NCI-H1930 (cell line): ENCODE measurements at regions not wholly inside any gene's neighbourhood (a gene's known extent, or its start where the extent isn't known, plus 50 kb on each side); places are given as distances from the start of the nearest gene placed in this dataset.

Source experiments
- DNase-seq, 2 experiments: peaks; one replicate each; lab custom pipeline; 2025; lab: John Stamatoyannopoulos, UW

- no peak for DNase-seq
Measured at GRCh38 chr14:103206836-103207387, 83.7 kb downstream of the TNFAIP2 start.

DNA sequence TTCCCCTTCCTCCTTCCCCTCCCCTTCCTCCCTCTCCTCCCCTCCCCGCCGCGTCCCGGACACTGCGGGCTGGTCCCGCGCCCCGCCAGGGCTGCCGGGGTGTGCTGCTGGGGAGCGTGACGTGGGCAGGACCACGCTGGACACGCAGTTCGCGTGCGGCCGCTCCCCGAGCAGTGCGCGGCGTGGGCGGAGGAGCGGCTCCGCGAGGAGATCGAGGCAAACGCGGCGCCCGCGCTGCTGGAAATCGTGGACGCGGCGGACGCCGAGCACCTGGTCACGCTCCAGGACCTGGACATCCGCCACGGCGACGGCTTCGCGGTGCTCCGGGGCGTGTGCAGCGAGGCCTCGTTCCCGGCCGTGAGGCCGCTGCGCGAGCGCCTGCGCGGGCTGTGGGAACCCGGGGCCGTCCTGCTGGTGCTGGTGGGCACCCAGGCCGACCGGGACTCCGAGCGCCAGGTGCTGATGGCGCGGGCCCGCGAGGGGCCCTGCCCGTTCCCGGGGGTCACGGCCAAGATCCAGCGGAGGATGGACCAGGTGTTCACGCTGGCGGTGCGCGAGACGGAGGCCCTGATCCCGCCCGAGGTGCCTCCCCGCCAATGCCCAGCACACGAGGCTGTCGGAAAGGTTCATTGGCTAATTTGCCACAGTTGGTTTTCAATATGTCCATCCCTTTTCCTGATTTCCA lies 84.3 kb downstream of the TNFAIP2 start:
- no peak for DNase-seq

- no peak for DNase-seq
Measured at GRCh38 chr14:103209054-103209453, 85.8 kb downstream of the TNFAIP2 start.

DNA sequence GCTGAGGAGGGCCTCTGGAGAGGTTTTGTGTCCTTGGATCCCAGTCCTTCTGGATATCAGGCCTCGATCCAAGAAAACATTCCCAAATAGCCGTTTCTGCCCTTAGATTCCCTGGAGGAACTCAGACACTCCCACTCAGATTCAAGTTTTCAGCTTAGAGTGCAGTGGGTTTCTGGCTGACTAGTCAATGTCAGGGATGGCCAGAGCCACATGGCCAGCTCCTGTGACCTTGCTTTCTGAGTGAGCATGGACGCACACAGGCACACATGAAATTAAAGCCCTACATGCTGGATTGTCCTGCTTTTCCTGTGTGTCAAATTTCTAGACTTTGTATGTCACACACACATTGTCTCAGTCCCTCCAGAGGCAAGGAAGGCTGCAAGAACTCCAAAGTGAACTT lies 86.2 kb downstream of the TNFAIP2 start:
- DNase-seq = no peak

- DNase-seq = no peak
Measured at GRCh38 chr14:103213331-103213730, 90.1 kb downstream of the TNFAIP2 start.

- no peak for DNase-seq
Measured at GRCh38 chr14:103214461-103214958, 91.2 kb downstream of the TNFAIP2 start.

DNA sequence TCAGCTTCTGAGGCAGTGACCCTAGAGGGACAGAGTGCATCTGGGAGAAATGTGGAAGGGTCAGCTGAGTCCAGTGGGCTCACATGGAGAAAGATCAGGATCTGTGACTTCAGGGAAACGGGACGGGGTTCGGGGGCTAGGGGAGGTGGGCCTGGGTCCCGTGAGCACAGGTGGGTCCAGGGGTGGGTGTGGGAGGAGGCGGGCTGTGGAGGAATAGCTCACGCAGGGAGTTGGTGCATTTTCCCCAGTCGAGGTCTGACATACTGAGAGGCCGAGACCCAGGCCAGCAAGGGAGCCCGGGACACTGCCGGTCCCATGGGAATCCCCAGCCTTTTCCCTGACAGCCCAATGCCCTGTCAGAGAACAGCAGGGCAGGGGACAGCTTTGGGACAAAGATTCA lies 93.1 kb downstream of the TNFAIP2 start:
- DNase-seq = no peak

- no peak for DNase-seq
Measured at GRCh38 chr14:103216857-103217256, 93.6 kb downstream of the TNFAIP2 start.

GRCh38 chr14:103217538-103217937 lies 94.3 kb downstream of the TNFAIP2 start:
- DNase-seq = no peak

DNA sequence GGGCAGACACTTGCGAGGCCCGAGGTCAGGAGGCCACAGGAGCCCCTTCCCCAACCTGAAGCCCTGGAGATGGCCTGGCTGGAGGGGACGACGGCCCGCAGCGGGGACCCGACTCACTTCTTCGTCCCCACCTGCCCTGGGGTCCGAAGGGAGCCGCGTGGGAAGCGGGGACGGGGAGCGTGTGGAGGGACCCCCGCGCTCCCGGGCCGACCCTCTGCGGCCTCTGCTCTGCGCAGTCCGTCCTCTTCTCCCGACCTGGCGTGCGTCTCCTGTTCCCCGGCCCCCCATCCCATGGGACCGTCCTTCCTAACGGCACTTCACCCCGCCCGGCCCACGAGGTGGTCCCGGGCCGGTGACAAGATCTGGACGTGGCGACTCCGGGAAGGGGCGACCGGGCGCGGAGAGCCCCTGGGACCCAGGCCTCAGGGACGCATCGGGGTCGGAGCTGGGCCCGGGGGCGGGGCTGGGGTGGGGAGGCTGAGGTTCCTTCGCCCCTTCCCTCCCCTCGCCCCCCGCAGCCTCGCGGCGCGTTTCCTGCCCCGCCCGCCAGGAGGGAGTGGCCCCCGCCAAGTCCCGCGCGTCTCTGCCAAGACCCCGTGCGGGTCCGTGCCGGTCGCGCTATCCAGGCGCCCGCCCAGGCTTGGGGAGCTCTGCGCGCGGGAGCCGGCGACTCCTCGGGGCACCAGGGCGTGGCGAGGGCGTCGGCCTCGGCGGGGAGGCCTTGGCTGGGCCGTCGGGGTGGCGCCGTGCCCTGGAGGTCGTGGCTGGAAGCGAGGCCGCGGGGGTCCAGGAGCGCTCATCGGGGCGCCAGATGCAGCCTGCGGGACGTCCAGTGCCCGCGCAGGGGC lies 97.1 kb downstream of the TNFAIP2 start:
- DNase-seq = no peak

DNA sequence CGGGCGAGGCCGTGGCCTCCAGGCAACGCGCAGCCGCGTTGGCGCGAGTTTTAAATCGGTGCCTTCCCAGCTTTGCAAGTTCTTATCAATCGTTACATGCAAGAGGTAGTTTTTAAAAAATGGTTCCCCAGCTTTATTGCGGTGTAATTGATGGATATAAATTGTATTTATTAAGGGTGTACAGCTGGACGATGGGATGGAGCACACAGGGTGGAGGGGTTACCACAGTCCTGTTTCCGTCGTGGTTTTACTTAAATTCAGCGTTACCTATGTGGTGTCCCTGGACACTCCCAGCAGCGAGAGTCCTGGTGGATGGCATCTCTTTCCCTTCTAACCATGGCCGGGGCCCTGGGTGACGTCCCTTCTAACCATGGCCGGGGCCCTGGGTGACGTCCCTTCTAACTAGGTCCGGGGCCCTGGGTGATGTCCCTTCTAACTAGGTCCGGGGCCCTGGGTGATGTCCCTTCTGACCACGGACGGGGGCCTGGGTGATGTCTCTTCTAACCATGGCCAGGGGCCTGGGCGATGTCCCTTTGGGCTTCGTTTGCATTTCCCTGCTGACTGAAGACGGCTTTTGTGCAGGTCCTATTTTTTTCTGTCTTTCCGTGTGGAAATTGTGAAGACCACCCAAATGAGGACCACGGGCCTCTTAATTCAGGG lies 97.9 kb downstream of the TNFAIP2 start:
- no peak for DNase-seq

GRCh38 chr14:103221781-103222358 lies 98.6 kb downstream of the TNFAIP2 start:
- DNase-seq = no peak

DNA sequence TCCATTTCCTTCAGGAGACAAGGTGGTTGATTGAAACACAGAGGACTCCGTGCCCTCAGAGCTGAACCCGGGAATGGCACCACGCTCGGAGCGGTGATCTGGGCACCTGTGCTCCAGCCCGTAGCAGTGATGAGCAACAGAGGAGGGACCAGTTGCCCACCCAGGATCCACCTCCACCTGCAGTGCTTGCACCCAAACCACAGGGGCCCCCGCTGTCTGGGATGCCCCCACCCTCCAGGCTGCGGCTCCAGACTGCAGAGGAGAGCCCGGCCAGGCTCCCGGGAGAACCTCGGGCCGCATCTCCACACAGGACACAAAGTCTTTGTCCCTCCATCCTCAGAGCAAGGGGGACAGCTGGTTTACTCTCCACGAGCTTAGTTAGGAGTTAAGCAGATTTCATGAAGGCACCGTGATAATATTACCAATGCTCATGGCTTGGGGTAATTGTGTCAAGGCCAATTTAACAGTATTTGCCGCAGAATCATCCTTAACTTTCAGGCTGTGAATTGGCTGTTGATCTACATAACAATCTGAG lies 100.6 kb downstream of the TNFAIP2 start:
- no peak for DNase-seq

GRCh38 chr14:103225062-103225461 lies 101.8 kb downstream of the TNFAIP2 start:
- no peak for DNase-seq

DNA sequence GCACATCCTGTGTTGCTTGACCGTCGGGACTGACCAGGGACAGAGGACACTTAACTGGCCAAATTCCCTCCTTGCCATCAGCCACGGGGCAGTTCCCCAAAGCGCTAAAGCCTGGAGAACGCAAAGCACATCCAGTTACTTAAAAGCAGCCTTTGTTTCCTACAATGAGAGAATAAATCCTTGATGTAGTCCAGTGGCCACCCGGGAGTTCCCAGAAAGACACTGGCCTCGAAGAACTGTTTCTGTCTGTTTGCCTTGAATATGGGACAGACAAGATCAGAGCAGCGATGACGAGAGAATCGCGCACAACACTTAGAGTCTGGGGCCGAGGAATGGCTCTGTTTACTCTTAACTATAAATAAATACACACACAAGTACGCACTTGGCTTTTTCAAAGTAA lies 102.2 kb downstream of the TNFAIP2 start:
- DNase-seq = no peak

DNA sequence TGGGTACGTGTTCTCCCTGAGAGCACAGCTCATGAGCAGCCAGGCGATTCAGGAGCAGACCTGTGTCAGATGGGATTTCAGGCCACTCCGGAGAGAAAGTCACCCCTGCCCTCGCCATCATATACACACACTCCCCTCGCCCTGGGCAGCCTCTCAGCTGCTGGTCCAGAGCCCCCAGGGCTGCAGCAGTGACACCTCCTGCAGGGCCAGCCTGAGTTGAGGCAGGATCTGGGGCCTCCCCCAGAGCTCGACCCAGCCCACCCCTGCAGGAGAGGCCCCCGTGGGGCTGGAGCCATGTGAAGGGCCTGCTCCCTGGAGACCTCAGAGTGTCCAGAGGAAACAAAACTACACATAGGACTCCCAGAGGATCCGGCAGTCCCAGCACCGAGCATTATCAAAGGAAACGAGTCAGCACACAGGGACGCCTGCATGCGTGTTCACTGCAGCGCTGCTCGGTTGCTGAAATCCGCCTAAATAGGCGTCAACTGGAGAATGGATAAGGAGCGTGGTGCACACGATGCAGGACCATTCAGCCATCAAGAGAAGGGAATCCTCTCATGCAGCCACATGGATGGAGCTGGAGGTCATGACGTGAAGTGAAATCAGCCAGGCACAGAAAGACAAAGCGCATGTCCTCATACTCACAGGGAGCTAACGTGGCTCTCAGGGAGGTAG lies 104.0 kb downstream of the TNFAIP2 start:
- DNase-seq = no peak

DNA sequence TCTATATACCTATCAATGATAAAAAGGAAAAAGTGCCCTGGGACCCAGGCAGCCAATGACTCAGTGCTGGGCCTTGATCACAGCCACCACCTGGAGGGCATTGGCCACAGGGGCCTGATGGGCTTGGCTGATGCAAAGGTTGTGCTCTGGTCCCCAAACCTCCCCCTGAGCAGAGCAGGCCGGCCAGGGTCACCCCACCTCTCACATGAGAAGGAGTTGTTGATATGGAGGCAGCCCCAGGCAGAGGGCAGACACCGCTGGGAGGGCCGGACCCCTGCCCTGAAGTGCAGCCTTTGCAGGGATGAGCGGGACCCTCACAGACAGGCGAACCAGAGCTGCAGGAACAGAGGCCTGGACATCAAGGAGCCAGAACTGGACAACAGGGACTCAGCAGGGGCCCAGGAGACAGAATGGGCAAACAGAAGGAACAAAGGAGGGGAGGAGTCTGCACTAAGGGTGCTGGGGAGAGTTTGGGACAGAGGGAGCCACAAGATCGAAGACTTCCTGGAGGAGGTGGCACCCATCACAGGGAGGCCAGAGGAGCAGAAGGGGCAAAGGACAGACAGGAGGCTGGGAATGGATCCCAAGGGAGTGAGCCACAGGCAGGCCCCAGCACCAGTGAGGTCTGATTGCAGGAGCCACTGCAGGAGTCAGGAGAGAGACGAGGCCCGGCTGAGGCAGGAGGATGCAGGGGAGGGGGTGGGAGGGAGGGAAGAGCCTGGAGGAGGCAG lies 105.0 kb downstream of the TNFAIP2 start:
- DNase-seq = no peak

DNA sequence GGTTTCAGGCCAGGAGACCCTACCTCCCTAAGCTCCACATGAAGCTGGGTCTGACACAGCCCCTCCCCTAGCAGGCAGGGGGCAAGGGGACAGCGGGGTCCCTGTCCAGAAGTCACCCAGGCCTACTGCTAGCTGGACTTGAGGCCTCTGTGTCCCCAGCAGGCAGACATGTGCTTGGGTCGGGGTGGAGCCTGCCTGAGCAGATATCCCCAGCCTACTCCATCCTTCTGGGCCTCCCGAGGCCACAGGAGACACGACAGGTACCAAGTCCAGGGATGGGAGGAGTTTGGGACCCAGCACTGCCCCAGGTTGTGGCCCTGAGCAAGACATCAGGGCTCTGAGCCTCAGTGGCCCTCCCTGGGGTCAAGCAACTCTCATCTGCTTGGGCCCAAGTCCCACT lies 105.2 kb upstream of the EIF5 start:
- no peak for DNase-seq

- no peak for DNase-seq
Measured at GRCh38 chr14:103230021-103230420, 104.0 kb upstream of the EIF5 start.

- DNase-seq = no peak
Measured at GRCh38 chr14:103230658-103231334, 103.2 kb upstream of the EIF5 start.
